ENCODE measurements at regions not wholly inside any gene's neighbourhood (a gene's known extent, or its start where the extent isn't known, plus 50 kb on each side); places are given as distances from the start of the nearest gene placed in this dataset.

- Histone ChIP-seq H3K9me3 (ENCODE audit: low read length) (no peaks in the 10 kb centered on the region), H4K20me1 (ENCODE audit: insufficient read depth) (no peaks in the 10 kb centered on the region), H3K9me2 (ENCODE audit: insufficient read depth, low read length) (no peaks in the 10 kb centered on the region), H2AFZ (ENCODE audit: low read depth, low read length) (no peak overlapping the region), H3K4me2 (ENCODE audit: low read length) (no peak overlapping the region), H3K36me3 (ENCODE audit: insufficient read depth, low read length) (no peaks in the 10 kb centered on the region), H3K79me2 (replicated peaks; ENCODE audit: insufficient read depth, low read length) (no peaks in the 10 kb centered on the region), H3K27me3 (ENCODE audit: insufficient read depth, low read depth, low read length) (no peaks in the 10 kb centered on the region), H3K9ac (ENCODE audit: low read length) (no peak overlapping the region), H3K4me3 (ENCODE audit: low read length) (no peak overlapping the region), H3K27ac (ENCODE audit: low read length) (no peak overlapping the region), H3F3A (ENCODE audit: insufficient read depth, low read length, poor library complexity, severe bottlenecking) (no peaks in the 10 kb centered on the region)
- TF ChIP-seq REST (IDR thresholded peaks at IDR 0.05; ENCODE audit: borderline replicate concordance), result no peak
- TF ChIP-seq RAD21 (conservative IDR thresholded peaks at IDR 0.05), result no peak
- TF ChIP-seq EP300 (conservative IDR thresholded peaks at IDR 0.05; ENCODE audit: poor library complexity, severe bottlenecking), result no peak
- TF ChIP-seq CTCF (IDR thresholded peaks at IDR 0.05; ENCODE audit: poor library complexity, severe bottlenecking), result no peak
- no peak for TF ChIP-seq SMC3 (conservative IDR thresholded peaks at IDR 0.05; ENCODE audit: poor library complexity)
- TF ChIP-seq POLR2AphosphoS5 (IDR thresholded peaks at IDR 0.05), result no peak
Observed at GRCh38 chr4:133641191-133641590, 492.1 kb downstream of the PCDH10 start.

GRCh38 chr4:133638751-133639150 lies 489.7 kb downstream of the PCDH10 start:
- H3K9me3 ChIP-seq (ENCODE audit: low read length), result no peaks in the 10 kb centered on the region
- H4K20me1 ChIP-seq (ENCODE audit: insufficient read depth), result no peaks in the 10 kb centered on the region
- no peak overlapping the region for H3K4me2 ChIP-seq (ENCODE audit: low read length)
- no peaks in the 10 kb centered on the region for H3K36me3 ChIP-seq (ENCODE audit: insufficient read depth, low read length)
- H2AFZ ChIP-seq (ENCODE audit: low read depth, low read length), result no peak overlapping the region
- no peaks in the 10 kb centered on the region for H3K27me3 ChIP-seq (ENCODE audit: insufficient read depth, low read depth, low read length)
- H3K27ac ChIP-seq (ENCODE audit: low read length), result no peak overlapping the region
- no peak overlapping the region for H3K9ac ChIP-seq (ENCODE audit: low read length)
- no peak for TF ChIP-seq EP300 (conservative IDR thresholded peaks at IDR 0.05; ENCODE audit: poor library complexity, severe bottlenecking)
- TF ChIP-seq RAD21 (conservative IDR thresholded peaks at IDR 0.05), result no peak
- no peak for TF ChIP-seq CTCF (IDR thresholded peaks at IDR 0.05; ENCODE audit: poor library complexity, severe bottlenecking)
- no peak for TF ChIP-seq EZH2 (IDR thresholded peaks at IDR 0.05; ENCODE audit: borderline replicate concordance, insufficient read depth, low read length, poor library complexity, severe bottlenecking)
- no peak for TF ChIP-seq MXI1 (conservative IDR thresholded peaks at IDR 0.05; ENCODE audit: poor library complexity, severe bottlenecking)
- no peak for TF ChIP-seq SMC3 (conservative IDR thresholded peaks at IDR 0.05; ENCODE audit: poor library complexity)
- no peak for TF ChIP-seq REST (IDR thresholded peaks at IDR 0.05; ENCODE audit: borderline replicate concordance)
- TF ChIP-seq TAF1 (IDR thresholded peaks at IDR 0.05; ENCODE audit: low read depth), result no peak
- H3F3A ChIP-seq (ENCODE audit: insufficient read depth, low read length, poor library complexity, severe bottlenecking), result no peaks in the 10 kb centered on the region
- no peaks in the 10 kb centered on the region for H3K9me2 ChIP-seq (ENCODE audit: insufficient read depth, low read length)
- no peaks in the 10 kb centered on the region for H3K79me2 ChIP-seq (replicated peaks; ENCODE audit: insufficient read depth, low read length)
- H3K4me3 ChIP-seq (ENCODE audit: low read length), result no peak overlapping the region

Data from neural cell (in vitro differentiated cells).